ENCODE measurements at regions not wholly inside any gene's neighbourhood (a gene's known extent, or its start where the extent isn't known, plus 50 kb on each side); places are given as distances from the start of the nearest gene placed in this dataset.

- ChIA-PET POLR2A (ENCODE audit: unreplicated experiment) (no interaction called here), CTCF (no interaction called here)
- no peaks in the 10 kb centered on the region for H4K20me1 ChIP-seq (ENCODE audit: insufficient read depth, low read length)
- no peak overlapping the region for H3K9ac ChIP-seq (ENCODE audit: low read depth, low read length)
- no peak overlapping the region for H4K8ac ChIP-seq (ENCODE audit: low read depth in 2 of 2, low read length in 2 of 2)
- H2BK20ac ChIP-seq (ENCODE audit: low read depth, low read length) = no peak overlapping the region
- no peak overlapping the region for H3K4me2 ChIP-seq (ENCODE audit: low read depth, low read length)
- in situ Hi-C loops (cut with MboI; ENCODE audit: low sequenced_read_pairs) (no loop called here), intact Hi-C loops (cut with micrococcal nuclease) (no loop called here), dilution Hi-C loops (cut with HindIII; ENCODE audit: low sequenced_read_pairs, unreplicated experiment) (no loop called here)
- no TSS peak for BruUV-seq (replicated peaks)
- no peak overlapping the region for H2AK5ac ChIP-seq (ENCODE audit: low read depth, low read length)
- no peak overlapping the region for H4K5ac ChIP-seq (ENCODE audit: low read depth, low read length)
- no peaks in the 10 kb centered on the region for H3K9me1 ChIP-seq (ENCODE audit: insufficient read depth, low read length)
- H2BK5ac ChIP-seq (ENCODE audit: low read depth, low read length, poor library complexity, severe bottlenecking) = no peak overlapping the region
- no peaks in the 10 kb centered on the region for H3K79me1 ChIP-seq (ENCODE audit: low read depth in 1 of 2, low read length in 2 of 2)
- H3K56ac ChIP-seq (ENCODE audit: extremely low read depth, insufficient read depth, low read length) = no peak overlapping the region
- no CpG with 5 or more reads among the region's 7 CpGs for WGBS, 2 experiments (ENCODE audit: extremely low coverage in 2 of 2, insufficient read length in 1 of 2)
- no peak overlapping the region for H3K18ac ChIP-seq (ENCODE audit: low read depth, low read length)
- no peak overlapping the region for H2BK120ac ChIP-seq (ENCODE audit: low read depth, low read length)
- no peak overlapping the region for H4K91ac ChIP-seq (ENCODE audit: insufficient read depth, low read depth, low read length)
- no peak overlapping the region for H3K23ac ChIP-seq (ENCODE audit: low read depth, low read length)
- no peak overlapping the region for H2AK9ac ChIP-seq (replicated peaks; ENCODE audit: low read depth, low read length, poor library complexity)
- TF ChIP-seq POLR2A (IDR thresholded peaks at IDR 0.05; ENCODE audit: low read depth, low read length) (no peak), FOS (IDR thresholded peaks at IDR 0.05; ENCODE audit: low read depth, low read length) (no peak), MAFK (IDR thresholded peaks at IDR 0.05; ENCODE audit: low read depth, low read length) (no peak), MAZ (IDR thresholded peaks at IDR 0.05; ENCODE audit: borderline replicate concordance, low read depth, low read length) (no peak), BHLHE40 (IDR thresholded peaks at IDR 0.05; ENCODE audit: low read depth, low read length) (no peak)
- TF ChIP-seq, protein P1, sequence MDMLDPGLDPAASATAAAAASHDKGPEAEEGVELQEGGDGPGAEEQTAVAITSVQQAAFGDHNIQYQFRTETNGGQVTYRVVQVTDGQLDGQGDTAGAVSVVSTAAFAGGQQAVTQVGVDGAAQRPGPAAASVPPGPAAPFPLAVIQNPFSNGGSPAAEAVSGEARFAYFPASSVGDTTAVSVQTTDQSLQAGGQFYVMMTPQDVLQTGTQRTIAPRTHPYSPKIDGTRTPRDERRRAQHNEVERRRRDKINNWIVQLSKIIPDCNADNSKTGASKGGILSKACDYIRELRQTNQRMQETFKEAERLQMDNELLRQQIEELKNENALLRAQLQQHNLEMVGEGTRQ (IDR thresholded peaks at IDR 0.05; ENCODE audit: low read depth, low read length) = no peak
- no peak for DNase-seq
- no peaks in the 10 kb centered on the region for H3K4me1 ChIP-seq (ENCODE audit: control insufficient read depth, insufficient read depth, low read length)
- H3K27ac ChIP-seq (ENCODE audit: insufficient read depth, low read length) = no peak overlapping the region
- no peak overlapping the region for H3K4me3 ChIP-seq (ENCODE audit: insufficient read depth, low read depth, low read length)
- no peaks in the 10 kb centered on the region for H3K36me3 ChIP-seq (ENCODE audit: control insufficient read depth, insufficient read depth, low read length)
- H3K4ac ChIP-seq (ENCODE audit: low read depth, low read length) = no peak overlapping the region
- H3K9me3 ChIP-seq (ENCODE audit: control insufficient read depth, insufficient read depth, low read length) = no peaks in the 10 kb centered on the region; the same call in 1 of the 2 replicates
- H2BK15ac ChIP-seq (ENCODE audit: low read depth, low read length) = no peak overlapping the region
- H2AFZ ChIP-seq (replicated peaks; ENCODE audit: low read length, poor library complexity) = no peak overlapping the region
- H3K27me3 ChIP-seq (ENCODE audit: control insufficient read depth, insufficient read depth, low read length) = no peaks in the 10 kb centered on the region
- ATAC-seq (ENCODE audit: low read depth) = no peak
- H3K14ac ChIP-seq (replicated peaks; ENCODE audit: low read depth, low read length) = no peak overlapping the region
These were observed 115.4 kb downstream of the KIF4B start for GRCh38 chr5:155128786-155129512.
